GM18870 (cell line): ENCODE measurements at regions not wholly inside any gene's neighbourhood (a gene's known extent, or its start where the extent isn't known, plus 50 kb on each side); places are given as distances from the start of the nearest gene placed in this dataset.
"Not testable (repeated sequence)": the region's sequence is repeated elsewhere in the genome, so short reads cannot be mapped to it uniquely, and the experiment has no call there.

Source experiments
- ATAC-seq: cut with Tn5 transposase; IDR thresholded peaks from one replicate; pipeline ENCODE4 v1.9.1; 2021; ENCODE audit warnings: moderate library complexity; ENCODE audit not compliant: unreplicated experiment

- no peak for ATAC-seq
Observed at GRCh38 chr2:35962585-35963146, 392.9 kb upstream of the CRIM1 start.

- ATAC-seq: no peak
Observed at GRCh38 chr2:35960596-35960995, 395.0 kb upstream of the CRIM1 start.

GRCh38 chr2:35957053-35957452 is 398.5 kb upstream of the CRIM1 start:
- not testable (repeated sequence) for ATAC-seq

- no peak for ATAC-seq
Observed at GRCh38 chr2:35946478-35946877, 409.1 kb upstream of the CRIM1 start.

GRCh38 chr2:35938838-35939237 is 416.7 kb upstream of the CRIM1 start:
- no peak for ATAC-seq

GRCh38 chr2:35933031-35933430 is 422.5 kb upstream of the CRIM1 start:
- no peak for ATAC-seq

GRCh38 chr2:35932276-35932963 is 423.2 kb upstream of the CRIM1 start:
- ATAC-seq: no peak

- no peak for ATAC-seq
Observed at GRCh38 chr2:35931626-35932025, 424.0 kb upstream of the CRIM1 start.

GRCh38 chr2:35931115-35931514 is 424.5 kb upstream of the CRIM1 start:
- no peak for ATAC-seq

GRCh38 chr2:35929551-35929950 is 426.0 kb upstream of the CRIM1 start:
- no peak for ATAC-seq

GRCh38 chr2:35920061-35920460 is 435.5 kb upstream of the CRIM1 start:
- no peak for ATAC-seq

- ATAC-seq: no peak
Observed at GRCh38 chr2:35915261-35915660, 440.3 kb upstream of the CRIM1 start.

GRCh38 chr2:35891936-35892335 is 463.6 kb upstream of the CRIM1 start:
- no peak for ATAC-seq

GRCh38 chr2:35891528-35891927 is 464.1 kb upstream of the CRIM1 start:
- ATAC-seq: no peak

- no peak for ATAC-seq
Observed at GRCh38 chr2:35887146-35887545, 468.4 kb upstream of the CRIM1 start.

- ATAC-seq: no peak
Observed at GRCh38 chr2:35873921-35874320, 481.7 kb upstream of the CRIM1 start.

GRCh38 chr2:35871672-35872071 is 483.9 kb upstream of the CRIM1 start:
- no peak for ATAC-seq

GRCh38 chr2:35870713-35871112 is 484.9 kb upstream of the CRIM1 start:
- no peak for ATAC-seq

GRCh38 chr2:35864141-35864540 is 491.4 kb upstream of the CRIM1 start:
- no peak for ATAC-seq

- ATAC-seq: no peak
Observed at GRCh38 chr2:35858216-35858615, 497.4 kb upstream of the CRIM1 start.

GRCh38 chr2:35857498-35857897 is 498.1 kb upstream of the CRIM1 start:
- ATAC-seq: no peak

GRCh38 chr2:35831385-35831784 is 524.2 kb upstream of the CRIM1 start:
- no peak for ATAC-seq

- ATAC-seq: no peak
Observed at GRCh38 chr2:35830833-35831232, 524.7 kb upstream of the CRIM1 start.
